Sigmoid colon (tissue), 4 donors: ENCODE measurements at regions not wholly inside any gene's neighbourhood (a gene's known extent, or its start where the extent isn't known, plus 50 kb on each side); places are given as distances from the start of the nearest gene placed in this dataset.

Source experiments
- POLR2AphosphoS5 ChIP-seq, 4 donors: sonication (generic); formaldehyde crosslinking; IDR thresholded peaks; one replicate each; pipeline ENCODE4 v1.6.1; 2017; ENCODE audit warnings: antibody characterized with exemption in 4 of 4
- TF ChIP-seq, protein P1 (sequence below), 4 experiments: fragments of 450-650 bp in 3 of 4; fragments of 200-600 bp in 1 of 4; IDR thresholded peaks; one replicate each; pipeline ENCODE4 v1.5.1; 2016 to 2019; ENCODE audit warnings: antibody characterized with exemption in 4 of 4, mild to moderate bottlenecking in 3 of 4, moderate library complexity in 2 of 4

DNA sequence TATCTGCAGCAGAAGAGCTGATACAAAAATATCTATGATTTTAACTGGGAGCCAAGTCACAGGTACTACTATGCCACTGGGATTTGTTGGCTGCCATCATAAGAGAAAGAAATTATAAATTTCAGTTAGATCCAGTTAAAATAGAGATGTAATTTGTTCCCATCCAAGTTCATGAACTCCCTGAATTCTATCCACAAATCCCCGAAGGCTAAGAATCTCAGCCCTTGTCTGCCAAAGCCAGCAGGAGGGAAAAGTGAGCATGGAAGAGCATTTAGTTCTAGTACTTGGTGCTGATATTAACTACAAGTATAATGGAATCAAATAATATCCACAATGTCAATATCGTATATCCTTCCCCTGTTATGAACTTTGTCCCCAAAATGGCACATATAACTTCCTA lies 801.1 kb upstream of the CXADR start:
- TF ChIP-seq, protein P1, sequence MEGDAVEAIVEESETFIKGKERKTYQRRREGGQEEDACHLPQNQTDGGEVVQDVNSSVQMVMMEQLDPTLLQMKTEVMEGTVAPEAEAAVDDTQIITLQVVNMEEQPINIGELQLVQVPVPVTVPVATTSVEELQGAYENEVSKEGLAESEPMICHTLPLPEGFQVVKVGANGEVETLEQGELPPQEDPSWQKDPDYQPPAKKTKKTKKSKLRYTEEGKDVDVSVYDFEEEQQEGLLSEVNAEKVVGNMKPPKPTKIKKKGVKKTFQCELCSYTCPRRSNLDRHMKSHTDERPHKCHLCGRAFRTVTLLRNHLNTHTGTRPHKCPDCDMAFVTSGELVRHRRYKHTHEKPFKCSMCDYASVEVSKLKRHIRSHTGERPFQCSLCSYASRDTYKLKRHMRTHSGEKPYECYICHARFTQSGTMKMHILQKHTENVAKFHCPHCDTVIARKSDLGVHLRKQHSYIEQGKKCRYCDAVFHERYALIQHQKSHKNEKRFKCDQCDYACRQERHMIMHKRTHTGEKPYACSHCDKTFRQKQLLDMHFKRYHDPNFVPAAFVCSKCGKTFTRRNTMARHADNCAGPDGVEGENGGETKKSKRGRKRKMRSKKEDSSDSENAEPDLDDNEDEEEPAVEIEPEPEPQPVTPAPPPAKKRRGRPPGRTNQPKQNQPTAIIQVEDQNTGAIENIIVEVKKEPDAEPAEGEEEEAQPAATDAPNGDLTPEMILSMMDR (IDR thresholded peaks at IDR 0.05): no peak
- no peak for TF ChIP-seq POLR2AphosphoS5 (IDR thresholded peaks at IDR 0.05)
